GM08714 (cell line): ENCODE measurements at regions not wholly inside any gene's neighbourhood (a gene's known extent, or its start where the extent isn't known, plus 50 kb on each side); places are given as distances from the start of the nearest gene placed in this dataset.

Source experiments
- H3K4me3 ChIP-seq: fragments of 200-500 bp; sonication (Bioruptor generic); 2 replicates; pipeline ENCODE4 v1.5.1; 2014; ENCODE audit warnings: mild to moderate bottlenecking, low read length, inconsistent platforms
- ZNF274 ChIP-seq: IDR thresholded peaks from 2 replicates; pipeline ENCODE4 v1.6.1; 2012; ENCODE audit warnings: mild to moderate bottlenecking, low read depth, low read length

DNA sequence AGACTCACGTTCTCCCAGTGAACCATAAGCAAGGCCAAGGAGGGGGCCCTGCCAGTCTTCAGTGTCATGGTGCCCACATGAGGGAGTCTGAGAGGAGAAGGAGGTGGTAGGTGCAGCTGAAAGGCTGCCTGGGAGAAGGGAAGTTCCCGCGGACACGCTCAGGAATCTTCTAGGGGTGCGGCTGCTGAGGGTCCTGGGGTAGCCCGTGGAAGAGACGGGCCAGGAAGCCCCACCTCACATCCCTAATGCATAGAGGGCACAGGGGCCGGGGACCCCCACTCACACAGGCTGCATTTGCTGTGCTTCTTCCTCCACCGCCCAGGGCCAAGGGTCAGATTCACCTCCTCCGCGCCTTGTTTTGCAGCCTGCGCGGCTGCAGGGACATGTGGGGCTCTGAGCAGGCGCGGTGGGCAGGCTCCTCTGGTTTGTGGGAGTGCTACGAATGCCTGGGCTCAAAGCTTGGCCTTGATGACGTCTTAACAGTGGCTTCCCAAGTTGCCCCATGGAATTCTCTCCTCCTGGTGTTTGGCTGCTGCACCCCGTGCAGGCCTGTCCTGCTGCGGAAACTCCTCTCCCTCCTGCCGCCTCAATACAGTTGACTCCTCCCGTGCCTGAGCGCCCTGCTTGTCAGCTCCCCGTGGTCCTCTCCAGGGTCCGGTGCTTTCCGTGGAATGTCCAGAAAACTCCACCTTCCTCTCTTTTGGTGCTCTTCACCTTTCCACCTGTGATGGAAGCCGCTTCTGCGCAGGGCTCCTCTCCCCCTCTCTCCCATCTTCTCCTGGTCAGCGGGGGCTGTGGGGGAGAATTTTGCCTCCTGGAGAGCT lies 95.7 kb downstream of the VAPA start:
- no peak overlapping the region for H3K4me3 ChIP-seq
- no peak for TF ChIP-seq ZNF274

DNA sequence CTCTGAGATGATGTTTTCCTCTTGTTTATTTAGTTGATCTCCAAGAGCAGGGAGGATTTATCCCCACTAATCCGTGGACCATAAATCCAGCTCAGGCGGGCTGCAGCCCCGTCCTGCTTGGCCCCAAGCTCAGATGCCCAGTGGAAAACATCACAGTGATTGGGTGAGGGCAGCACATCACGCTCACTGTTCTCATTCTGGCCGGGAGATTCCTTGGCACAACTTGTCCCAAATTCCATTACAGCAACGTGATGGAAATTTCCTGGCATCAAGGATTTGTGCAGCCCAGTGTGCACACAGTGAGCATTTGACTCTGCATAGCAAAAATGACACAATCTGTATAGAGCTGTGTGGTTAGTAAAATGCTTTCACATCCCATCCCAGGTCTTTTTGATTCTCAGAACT lies 96.8 kb downstream of the VAPA start:
- no peak for TF ChIP-seq ZNF274

DNA sequence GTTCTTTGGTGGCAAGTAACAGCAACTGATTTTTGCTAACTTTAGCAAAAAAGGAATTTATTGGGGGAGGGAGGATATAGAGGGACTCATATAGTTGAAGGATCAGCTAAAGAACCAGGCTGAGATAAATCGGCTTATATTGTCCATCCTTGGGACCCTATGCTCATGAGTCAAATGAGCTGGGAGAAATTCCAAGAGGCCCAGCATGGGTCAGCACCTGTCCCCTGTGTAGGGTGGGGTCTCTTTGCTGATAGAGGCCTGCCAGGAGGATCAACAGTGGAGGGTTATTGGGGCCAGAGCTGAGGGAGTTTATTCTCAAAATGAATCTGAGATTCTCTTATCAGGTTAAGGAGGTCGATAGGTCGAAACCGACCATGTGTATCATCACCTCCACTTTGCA lies 97.2 kb downstream of the VAPA start:
- H3K4me3 ChIP-seq, result no peak overlapping the region
- no peak for TF ChIP-seq ZNF274

More for the DNA sequence above, 96.8 kb downstream of the VAPA start:
- H3K4me3 ChIP-seq, result no peak overlapping the region

DNA sequence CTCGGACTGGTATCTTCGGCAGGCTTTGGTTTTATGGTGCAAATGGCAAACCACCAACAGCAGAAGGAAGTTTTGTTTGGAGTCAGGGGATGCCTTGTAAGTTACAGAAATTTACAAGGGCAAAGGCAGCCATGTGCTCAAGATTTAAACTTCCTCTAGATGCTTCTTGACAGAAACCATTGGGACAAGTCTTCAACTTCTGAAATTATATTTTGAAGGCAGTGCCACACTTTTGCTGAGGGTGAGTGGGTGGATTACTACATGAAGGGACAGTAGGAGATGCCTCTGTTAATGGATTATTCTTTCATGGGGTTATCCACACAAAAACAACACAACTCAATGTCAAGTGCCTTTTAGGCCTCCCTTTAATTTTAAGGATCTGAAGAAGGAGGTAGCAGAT lies 97.9 kb downstream of the VAPA start:
- no peak overlapping the region for H3K4me3 ChIP-seq
- no peak for TF ChIP-seq ZNF274

DNA sequence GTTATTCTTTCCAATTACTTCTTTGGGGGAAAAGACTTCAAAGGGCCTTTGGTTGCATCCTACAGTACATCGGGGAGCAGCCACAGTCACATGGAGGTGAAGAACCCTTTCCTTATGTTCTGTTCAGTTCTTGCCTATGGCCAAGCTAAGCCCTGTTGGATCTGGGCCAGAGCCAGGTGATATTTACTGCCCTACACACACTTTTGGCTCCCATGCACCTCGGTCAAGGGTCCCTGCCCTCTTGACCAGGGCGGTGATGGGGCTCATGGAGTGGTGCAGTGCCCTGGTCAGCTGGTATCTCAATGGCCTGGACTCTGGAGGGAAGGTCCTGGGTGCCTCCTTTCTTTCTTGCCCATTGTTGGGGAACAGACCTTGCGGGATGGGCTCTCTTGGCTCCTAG lies 98.7 kb downstream of the VAPA start:
- H3K4me3 ChIP-seq, result no peak overlapping the region
- no peak for TF ChIP-seq ZNF274

DNA sequence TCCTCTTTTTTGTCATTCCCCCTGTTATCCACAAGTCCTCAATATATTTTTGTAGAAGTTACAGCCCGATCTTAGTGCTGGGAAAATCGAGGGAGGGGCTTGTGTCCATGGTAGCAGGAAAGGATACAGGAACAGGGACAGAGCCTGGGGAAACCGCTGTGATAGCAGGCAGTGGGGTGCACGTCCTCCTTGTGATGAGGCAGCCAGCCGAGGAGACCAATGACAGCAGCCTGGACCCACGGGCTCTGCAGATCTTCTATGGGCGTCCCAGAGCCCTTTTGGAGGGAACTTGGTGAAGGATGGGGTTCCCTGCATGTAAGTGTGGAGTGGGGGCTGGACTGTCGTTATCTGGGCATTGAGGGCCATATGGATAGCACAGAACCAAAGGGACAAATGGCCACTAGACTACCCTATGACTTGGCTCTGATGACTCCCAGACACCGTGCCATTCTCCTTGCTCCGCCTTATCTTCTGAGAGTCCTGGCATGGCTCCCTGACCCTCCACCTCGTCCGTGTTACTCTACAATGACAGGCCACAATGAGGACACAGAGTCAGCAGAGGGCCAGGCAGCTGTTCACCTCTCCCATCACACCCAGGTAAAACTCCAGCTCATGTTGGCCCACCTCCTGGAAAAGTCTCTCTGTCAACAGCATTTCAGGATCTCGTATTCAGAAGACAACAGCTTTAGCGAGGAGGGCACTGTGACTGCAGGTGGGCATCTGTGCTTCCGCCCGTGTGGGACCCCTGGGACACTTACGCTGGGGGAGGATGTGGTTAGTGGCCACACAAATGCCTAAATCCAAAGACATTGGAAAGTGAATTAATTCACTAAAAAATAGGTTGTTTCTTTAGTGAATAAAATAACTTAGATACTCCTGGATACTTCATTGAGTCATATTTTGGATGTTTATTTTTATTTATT lies 100.1 kb downstream of the VAPA start:
- no peak overlapping the region for H3K4me3 ChIP-seq
- TF ChIP-seq ZNF274, result no peak

DNA sequence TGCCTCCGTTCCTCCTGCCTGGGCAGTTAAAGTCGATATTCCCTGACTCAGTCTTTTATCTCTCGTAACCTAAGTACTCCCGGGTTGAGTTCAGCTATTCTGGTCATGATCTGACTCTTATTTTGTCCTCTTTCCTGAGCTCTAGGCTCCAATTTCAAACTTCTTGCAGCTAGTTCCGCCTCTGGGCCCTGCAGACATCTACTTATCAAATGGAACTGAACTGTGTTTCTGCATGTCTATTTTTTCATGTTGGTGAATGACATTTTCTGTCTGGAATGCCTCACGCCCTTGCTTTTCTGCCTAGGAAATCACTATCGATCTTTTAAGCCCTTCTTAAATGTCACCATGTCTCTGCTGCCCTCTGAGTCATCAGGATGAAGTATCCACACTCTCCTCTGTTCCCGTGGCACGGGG lies 101.5 kb downstream of the VAPA start:
- no peak for TF ChIP-seq ZNF274
- H3K4me3 ChIP-seq, result no peak overlapping the region

DNA sequence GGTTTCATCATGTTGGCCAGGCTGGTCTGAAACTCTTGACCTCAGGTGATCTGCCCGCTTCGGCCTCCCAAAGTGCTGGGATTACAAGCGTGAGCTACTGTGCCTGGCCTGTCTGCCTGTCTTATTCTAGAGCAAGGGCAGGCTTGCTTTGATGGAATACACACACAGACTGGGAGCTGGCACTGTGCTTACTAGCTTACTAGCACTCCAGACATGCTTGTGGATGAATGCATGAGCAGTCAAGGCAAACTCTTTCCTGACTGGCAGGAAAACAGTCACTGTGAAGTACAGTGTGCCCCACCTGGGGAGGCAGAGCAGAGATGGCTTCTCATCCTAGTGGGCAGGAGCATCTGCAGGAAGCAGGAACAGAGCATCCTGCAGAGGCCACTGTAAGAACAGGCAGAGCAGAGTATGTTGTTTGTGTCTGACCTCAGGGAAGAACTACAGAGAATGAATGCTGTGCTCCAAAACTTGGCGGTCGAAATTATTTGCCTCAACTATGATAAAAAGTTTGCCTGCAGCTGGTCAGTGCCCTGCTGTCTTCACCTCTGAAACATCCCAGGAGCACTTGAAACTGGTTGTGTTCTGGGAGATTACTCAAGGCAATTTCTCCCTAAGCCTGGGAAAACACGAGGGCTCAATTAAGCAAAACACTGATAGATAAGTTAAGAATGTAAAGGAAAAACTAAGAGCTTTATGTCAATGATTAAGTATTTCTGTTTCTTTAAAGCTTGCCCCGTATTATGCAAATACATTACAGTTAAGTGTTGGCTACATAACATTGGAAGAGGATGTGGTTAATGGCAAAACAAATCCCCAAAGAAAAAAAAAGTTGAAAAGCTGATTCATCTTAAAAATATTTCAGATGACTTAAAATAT lies 102.4 kb downstream of the VAPA start:
- no peak overlapping the region for H3K4me3 ChIP-seq
- TF ChIP-seq ZNF274, result no peak

DNA sequence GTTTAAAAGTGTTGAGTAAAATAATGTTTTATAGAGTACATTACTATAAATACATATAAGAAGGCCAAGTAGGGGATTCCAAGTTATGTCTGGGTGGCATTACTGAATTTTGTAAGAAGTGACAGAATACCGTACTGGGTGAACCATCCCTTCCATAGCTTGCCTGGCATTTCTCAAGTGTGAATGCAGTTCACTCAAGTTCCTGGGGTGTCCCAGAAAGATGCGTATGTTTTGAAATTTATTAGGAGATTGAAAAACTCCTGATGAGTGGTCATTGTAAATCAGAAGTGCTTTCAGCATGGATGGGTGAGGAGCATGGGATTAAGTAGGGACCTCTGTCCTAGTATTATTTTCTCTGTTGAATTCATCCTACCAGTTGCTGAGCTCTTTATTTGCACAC lies 103.2 kb downstream of the VAPA start:
- no peak for TF ChIP-seq ZNF274
- no peak overlapping the region for H3K4me3 ChIP-seq

DNA sequence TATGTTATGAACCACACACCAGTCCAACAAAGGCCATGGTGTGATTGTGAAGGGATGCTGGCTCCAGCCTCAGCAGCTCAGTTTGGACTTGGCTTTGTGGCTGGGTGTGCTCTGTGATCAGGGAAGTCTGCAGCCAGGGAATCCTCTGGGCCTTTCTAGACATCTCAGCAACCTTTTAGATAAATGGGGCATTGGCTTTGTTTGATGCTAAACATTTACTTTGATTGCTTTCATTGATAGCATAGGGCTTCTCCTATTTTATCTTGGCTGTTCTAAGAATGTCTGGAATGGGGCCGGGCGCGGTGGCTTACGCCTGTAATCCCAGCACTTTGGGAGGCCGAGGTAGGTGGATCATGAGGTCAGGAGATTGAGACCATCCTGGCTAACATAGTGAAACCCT lies 104.5 kb downstream of the VAPA start:
- no peak for TF ChIP-seq ZNF274
- no peak overlapping the region for H3K4me3 ChIP-seq

DNA sequence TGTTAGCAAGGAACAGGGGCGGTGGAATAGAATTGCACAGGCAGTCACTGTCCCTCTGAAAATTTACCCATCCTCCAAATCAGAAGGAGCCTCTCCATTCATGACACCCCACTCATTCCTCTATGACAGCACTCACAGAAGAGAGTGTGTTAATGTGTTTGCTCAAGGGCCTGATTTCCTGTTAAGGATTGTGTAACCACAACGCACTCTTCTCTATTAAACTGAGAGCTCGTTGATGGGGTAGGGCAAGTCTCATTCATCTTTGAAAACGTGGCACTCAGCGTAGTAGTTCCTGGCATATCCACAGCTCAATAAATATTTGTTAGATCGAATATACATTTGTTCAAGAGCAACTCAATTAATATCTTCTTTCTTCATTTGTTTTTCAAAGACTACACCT lies 106.4 kb downstream of the VAPA start:
- no peak overlapping the region for H3K4me3 ChIP-seq
- no peak for TF ChIP-seq ZNF274

DNA sequence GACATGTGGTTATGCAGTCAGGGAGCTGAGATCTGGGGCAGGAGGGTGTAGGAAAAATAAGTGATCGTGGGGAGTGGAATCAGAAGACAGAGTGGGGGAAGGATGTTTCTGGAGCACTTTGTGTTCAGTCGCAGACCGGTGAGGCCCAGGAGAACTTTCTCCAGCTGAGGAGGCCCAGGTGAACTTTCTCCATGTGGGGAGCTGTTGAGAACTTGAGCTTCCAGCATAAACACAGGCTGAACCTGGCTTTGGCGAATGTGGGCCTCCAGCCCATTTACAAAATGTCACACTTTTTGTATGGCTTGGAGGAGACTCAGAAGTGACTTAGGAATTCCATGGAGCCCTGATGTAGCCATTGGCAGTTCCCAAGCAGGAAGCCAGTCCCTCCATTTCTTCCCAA lies 108.5 kb downstream of the VAPA start:
- no peak for TF ChIP-seq ZNF274
- H3K4me3 ChIP-seq, result no peak overlapping the region

DNA sequence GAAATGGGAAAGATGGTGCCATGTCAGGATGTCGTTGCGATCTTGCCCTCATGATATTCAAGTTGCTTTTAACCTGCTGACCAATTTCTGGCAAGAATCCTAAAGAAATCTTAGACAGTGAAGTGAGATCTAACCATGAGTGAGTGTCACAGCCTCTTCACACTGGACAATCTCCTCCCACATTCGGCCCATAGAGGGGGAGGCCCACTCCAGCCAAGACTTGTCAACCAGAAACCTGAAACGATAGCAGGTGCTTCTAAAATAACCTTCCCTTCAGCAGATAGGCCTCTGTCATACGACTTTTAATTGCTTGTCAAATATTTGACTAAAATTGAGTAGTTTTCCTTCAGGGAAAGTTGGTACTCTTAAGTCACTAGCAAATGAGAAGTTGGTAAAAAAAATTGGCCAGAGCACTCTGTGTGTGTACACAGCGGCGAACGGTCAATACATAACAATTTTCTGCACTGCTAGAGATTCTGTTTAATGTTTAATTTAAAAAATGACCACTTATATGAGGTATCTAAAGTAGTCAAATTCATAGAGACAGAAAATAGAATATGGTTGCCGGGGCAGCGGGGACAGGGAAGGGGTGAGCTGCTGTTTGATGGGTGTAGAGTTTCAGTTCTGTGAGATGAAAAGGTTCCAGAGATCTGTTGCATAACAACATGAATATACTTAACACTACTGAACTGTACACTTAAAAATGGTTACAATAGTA lies 110.2 kb downstream of the VAPA start:
- no peak overlapping the region for H3K4me3 ChIP-seq

More for the DNA sequence above, 110.2 kb downstream of the VAPA start:
- no peak for TF ChIP-seq ZNF274
